H1 (cell line): ENCODE measurements at regions not wholly inside any gene's neighbourhood (a gene's known extent, or its start where the extent isn't known, plus 50 kb on each side); places are given as distances from the start of the nearest gene placed in this dataset.
A peak's percentile ranks its signal among the peaks of the same experiment; 100 is the strongest.

Source experiments
- CTCF ChIA-PET: fragments of 300-600 bp; sonication (Branson Sonifier 250); formaldehyde crosslinking; loops from one replicate; lab custom pipeline; 2021; ENCODE audit not compliant: partially characterized antibody; lab: Charles Lee
- POLR2A ChIA-PET: fragments of 300-600 bp; sonication (Branson Sonifier 250); formaldehyde crosslinking; loops from one replicate; lab custom pipeline; 2021; ENCODE audit warnings: inconsistent platforms; ENCODE audit not compliant: partially characterized antibody; lab: Charles Lee
- DNase-seq, 2 experiments: peaks; one replicate each; pipeline versions ENCODE4 v3.0.0 to v3.0.0-alpha.2; 2010 to 2022; ENCODE audit warnings: low spot score in 2 of 2, low read depth in 1 of 2, mixed read lengths in 1 of 2
- FAIRE-seq: peaks from 2 replicates; lab custom pipeline; 2011; peaks lifted over from hg19 to GRCh38; lab: Jason Lieb, UNC
- H2AFZ ChIP-seq: 2 replicates; pipeline ENCODE4 v1.8.1; 2012; ENCODE audit warnings: low read length, inconsistent platforms
- H2AK5ac ChIP-seq: 2 replicates; pipeline ENCODE4 v1.6.1; 2013; ENCODE audit warnings: low read depth, low read length
- H2BK120ac ChIP-seq: replicated peaks from 2 replicates; pipeline ENCODE3; 2013; ENCODE audit warnings: low read depth, low read length, inconsistent platforms
- H2BK12ac ChIP-seq: 2 replicates; pipeline ENCODE4 v1.6.1; 2013; ENCODE audit warnings: low read depth, low read length
- H2BK15ac ChIP-seq: 2 replicates; pipeline ENCODE4 v1.6.1; 2013; ENCODE audit warnings: low read length
- H2BK20ac ChIP-seq: 2 replicates; pipeline ENCODE4 v1.6.1; 2013; ENCODE audit warnings: low read length
- H2BK5ac ChIP-seq: 2 replicates; pipeline ENCODE4 v1.6.1; 2013; ENCODE audit warnings: low read depth, low read length
- H3K14ac ChIP-seq: 2 replicates; pipeline ENCODE4 v1.6.1; 2013; ENCODE audit warnings: inconsistent platforms; ENCODE audit not compliant: insufficient read length
- H3K18ac ChIP-seq: 2 replicates; pipeline ENCODE4 v1.6.1; 2013; ENCODE audit warnings: low read length; ENCODE audit errors: extremely low read depth
- H3K23ac ChIP-seq: 2 replicates; pipeline ENCODE4 v1.6.1; 2013; ENCODE audit warnings: inconsistent platforms; ENCODE audit not compliant: insufficient read length
- H3K23me2 ChIP-seq: 2 replicates; pipeline ENCODE4 v1.6.1; 2013; ENCODE audit warnings: low read depth, low read length
- H3K27ac ChIP-seq: 2 replicates; pipeline ENCODE4 v1.6.1; 2011; ENCODE audit warnings: low read depth, low read length, inconsistent platforms
- H3K27me3 ChIP-seq, 4 experiments: replicated peaks in 1 of 4; 1 replicate in 1 of 4; 2 replicates in 3 of 4; pipeline versions ENCODE4 v1.6.1 to v1.8.1; 2011 to 2013; ENCODE audit warnings: low read length in 3 of 4, mild to moderate bottlenecking in 3 of 4, inconsistent platforms in 2 of 4, mixed read lengths in 2 of 4, moderate library complexity in 1 of 4; ENCODE audit not compliant: control insufficient read depth in 3 of 4, insufficient read depth in 3 of 4; ENCODE audit errors: extremely low read depth in 1 of 4
- H3K36me3 ChIP-seq, 4 experiments: 2 replicates each; pipeline versions ENCODE4 v1.6.1 to v1.8.1; 2011 to 2013; ENCODE audit warnings: mild to moderate bottlenecking in 4 of 4, low read length in 3 of 4, moderate library complexity in 2 of 4, control low read depth in 1 of 4, inconsistent platforms in 1 of 4; ENCODE audit not compliant: insufficient read depth in 4 of 4, control insufficient read depth in 2 of 4
- H3K4ac ChIP-seq: replicated peaks from 2 replicates; pipeline ENCODE3; 2013; ENCODE audit warnings: low read length, low read depth, mixed read lengths, inconsistent platforms; ENCODE audit not compliant: insufficient read length
- H3K4me1 ChIP-seq, 4 experiments: replicated peaks in 1 of 4; 1 replicate in 1 of 4; 2 replicates in 3 of 4; pipeline versions ENCODE4 v1.6.1 to v1.8.1; 2011 to 2013; ENCODE audit warnings: low read length in 3 of 4, inconsistent platforms in 2 of 4, mixed read lengths in 1 of 4; ENCODE audit not compliant: insufficient read depth in 4 of 4, control insufficient read depth in 3 of 4
- H3K4me2 ChIP-seq, 2 experiments: 2 replicates each; pipeline versions ENCODE4 v1.6.1 to v1.8.1; 2011 to 2013; ENCODE audit warnings: low read depth in 2 of 2, low read length in 2 of 2, control low read depth in 1 of 2, inconsistent platforms in 1 of 2, mild to moderate bottlenecking in 1 of 2; ENCODE audit not compliant: insufficient read depth in 1 of 2
- H3K4me3 ChIP-seq, 4 experiments: fragments of 200-600, 300-600 bp in 1 of 4; sonication (generic), shearing (Covaris generic), sonication (Bioruptor Twin) in 1 of 4; 2 replicates each; pipeline versions ENCODE4 v1.5.1 to v1.8.1; 2011 to 2016; ENCODE audit warnings: low read length in 4 of 4, low read depth in 3 of 4, control low read depth in 2 of 4, inconsistent platforms in 2 of 4, mild to moderate bottlenecking in 2 of 4, mixed read lengths in 1 of 4, moderate library complexity in 1 of 4; ENCODE audit not compliant: insufficient read depth in 2 of 4; ENCODE audit errors: extremely low read depth in 1 of 4
- H3K56ac ChIP-seq: replicated peaks from 2 replicates; pipeline ENCODE3; 2013; ENCODE audit warnings: low read depth, mild to moderate bottlenecking, mixed read lengths, low read length, inconsistent platforms; ENCODE audit not compliant: insufficient read length
- H3K79me1 ChIP-seq: 2 replicates; pipeline ENCODE4 v1.6.1; 2013; ENCODE audit warnings: low read depth, low read length, control low read depth
- H3K79me2 ChIP-seq, 2 experiments: 2 replicates each; pipeline versions ENCODE4 v1.6.1 to v1.8.1; 2012 to 2013; ENCODE audit warnings: low read length in 2 of 2, mild to moderate bottlenecking in 2 of 2, inconsistent platforms in 1 of 2; ENCODE audit not compliant: insufficient read depth in 2 of 2, control insufficient read depth in 1 of 2
- H3K9ac ChIP-seq, 4 experiments: replicated peaks in 1 of 4; 1 replicate in 1 of 4; 2 replicates in 3 of 4; pipeline versions ENCODE4 v1.6.1 to v1.8.1; 2011 to 2013; ENCODE audit warnings: low read depth in 3 of 4, low read length in 3 of 4, control low read depth in 2 of 4, mild to moderate bottlenecking in 2 of 4, moderate library complexity in 2 of 4, inconsistent platforms in 1 of 4; ENCODE audit errors: extremely low read depth in 1 of 4
- H3K9me3 ChIP-seq, 2 experiments: 2 replicates each; pipeline versions ENCODE4 v1.6.1 to v1.8.1; 2012 to 2013; ENCODE audit warnings: mild to moderate bottlenecking in 2 of 2, moderate library complexity in 2 of 2, control low read depth in 1 of 2, inconsistent platforms in 1 of 2, low read depth in 1 of 2, low read length in 1 of 2, mixed read lengths in 1 of 2; ENCODE audit not compliant: insufficient read depth in 2 of 2
- H4K20me1 ChIP-seq, 2 experiments: replicated peaks in 1 of 2; 2 replicates each; pipeline versions ENCODE3 to v1.8.1; 2011 to 2013; ENCODE audit warnings: inconsistent platforms in 2 of 2, low read length in 2 of 2, mild to moderate bottlenecking in 1 of 2; ENCODE audit not compliant: insufficient read depth in 2 of 2, control insufficient read depth in 1 of 2
- H4K5ac ChIP-seq: 2 replicates; pipeline ENCODE4 v1.6.1; 2013; ENCODE audit warnings: low read length, low read depth, mixed read lengths, inconsistent platforms; ENCODE audit not compliant: insufficient read length
- H4K8ac ChIP-seq: 2 replicates; pipeline ENCODE4 v1.8.0; 2013; ENCODE audit warnings: mild to moderate bottlenecking, moderate library complexity, low read length, inconsistent platforms; ENCODE audit not compliant: insufficient read depth; ENCODE audit errors: extremely low read depth
- H4K91ac ChIP-seq: replicated peaks from 2 replicates; pipeline ENCODE3; 2013; ENCODE audit warnings: low read length, mixed read lengths, inconsistent platforms; ENCODE audit not compliant: insufficient read length
- EZH2 ChIP-seq: fragments of 200-600 bp; sonication (generic); IDR thresholded peaks from 2 replicates; pipeline ENCODE4 v1.7.1; 2012; ENCODE audit warnings: low read depth, mild to moderate bottlenecking, moderate library complexity, low read length, inconsistent platforms; ENCODE audit not compliant: severe bottlenecking
- FOSL1 ChIP-seq: IDR thresholded peaks from 2 replicates; pipeline ENCODE4 v1.6.1; 2011; ENCODE audit warnings: mild to moderate bottlenecking, low read depth, low read length, moderate library complexity; ENCODE audit not compliant: insufficient read depth
- HDAC2 ChIP-seq, 2 experiments: fragments of 300-600 bp in 1 of 2; sonication (generic) in 1 of 2; IDR thresholded peaks; 2 replicates each; pipeline ENCODE4 v1.6.1; 2011 to 2012; ENCODE audit warnings: low read depth in 2 of 2, low read length in 2 of 2, mild to moderate bottlenecking in 2 of 2, moderate library complexity in 2 of 2, borderline replicate concordance in 1 of 2, inconsistent platforms in 1 of 2
- POU5F1 ChIP-seq: IDR thresholded peaks from 2 replicates; pipeline ENCODE4 v1.6.1; 2011; ENCODE audit warnings: low read depth, mild to moderate bottlenecking, low read length, moderate library complexity
- RAD21 ChIP-seq, 2 experiments: IDR thresholded peaks in 1 of 2; conservative IDR thresholded peaks in 1 of 2; 2 replicates each; pipeline ENCODE4 v1.6.1; 2011; ENCODE audit warnings: low read depth in 2 of 2, low read length in 2 of 2, improper control_type of control experiment in 1 of 2, inconsistent platforms in 1 of 2, mild to moderate bottlenecking in 1 of 2, moderate library complexity in 1 of 2
- RBBP5 ChIP-seq: IDR thresholded peaks from 2 replicates; pipeline ENCODE4 v1.7.1; 2012; ENCODE audit warnings: low read depth, mild to moderate bottlenecking, inconsistent platforms, low read length, moderate library complexity, borderline replicate concordance
- SIN3A ChIP-seq, 2 experiments: IDR thresholded peaks in 1 of 2; conservative IDR thresholded peaks in 1 of 2; 2 replicates each; pipeline ENCODE4 v1.6.1; 2011 to 2012; ENCODE audit warnings: low read length in 2 of 2, improper control_type of control experiment in 1 of 2, low read depth in 1 of 2, mild to moderate bottlenecking in 1 of 2
- SP4 ChIP-seq: IDR thresholded peaks from 2 replicates; pipeline ENCODE4 v1.6.1; 2012; ENCODE audit warnings: low read length, inconsistent platforms
- USF2 ChIP-seq: IDR thresholded peaks from 2 replicates; pipeline ENCODE4 v1.6.1; 2011; ENCODE audit warnings: low read length, improper control_type of control experiment
- YY1 ChIP-seq: IDR thresholded peaks from 2 replicates; pipeline ENCODE4 v1.6.1; 2011; ENCODE audit warnings: low read depth, mild to moderate bottlenecking, low read length
- WGBS, 2 experiments: shearing (Covaris generic) in 1 of 2; methylation state at CpG; one replicate each; pipeline versions ENCODE4 v1.1.6 to v1.1.7; 2013 to 2015; ENCODE audit warnings: low lambda C conversion rate in 2 of 2, mixed read lengths in 2 of 2, inconsistent platforms in 1 of 2, low coverage in 1 of 2, missing lambda C conversion rate in 1 of 2; ENCODE audit not compliant: insufficient replicate concordance in 2 of 2, insufficient coverage in 1 of 2, insufficient read length in 1 of 2; ENCODE audit errors: extremely low coverage in 1 of 2, missing lambda C conversion rate in 1 of 2; 5-methylcytosine and 5-hydroxymethylcytosine counted together

- 96% methylated on average over 2 of the region's 2 CpGs; no CpG with 5 or more reads in 1 of the 2 experiments for WGBS, 2 experiments
- CTCF ChIA-PET, result interaction anchor here (0.6 to 1.2 kb wide), 5 partner anchors 8 to 89 kb away, joined by 3 to 4 read pairs (median 4); no protein-coding TSS in a partner anchor
- TF ChIP-seq SP4 (no peak), SIN3A (conservative IDR thresholded peaks at IDR 0.05 in 1 of 2, IDR thresholded peaks at IDR 0.05 in 1 of 2; ENCODE audit: low read depth in 1 of 2, low read length in 2 of 2) (no peak), RAD21 (IDR thresholded peaks at IDR 0.05 in 1 of 2, conservative IDR thresholded peaks at IDR 0.05 in 1 of 2; ENCODE audit: low read depth in 2 of 2, low read length in 2 of 2) (peak; percentile 34 to 37; a peak in 3 of 4 replicates), RBBP5 (no peak), POU5F1 (no peak), EZH2 (no peak), HDAC2 (IDR thresholded peaks at IDR 0.05; ENCODE audit: borderline replicate concordance in 1 of 2, low read depth in 2 of 2, low read length in 2 of 2) (no peak), USF2 (no peak), YY1 (no peak), FOSL1 (no peak)
Observed at GRCh38 chr4:155077452-155078229, 130.8 kb upstream of the NPY2R start.

More at GRCh38 chr4:155077452-155078229, 130.8 kb upstream of the NPY2R start:
- Histone ChIP-seq H3K23ac (no peak overlapping the region), H3K36me3 (no peaks in the 10 kb centered on the region), H2AK5ac (no peak overlapping the region), H2BK120ac (no peak overlapping the region), H3K4me2 (0 out of 4 replicates have a peak overlapping the region, but pooled peaks of 1 of the 2 experiments have one; percentile 19), H3K23me2 (no peaks in the 10 kb centered on the region), H3K9ac (no peak overlapping the region), H3K18ac (no peak overlapping the region), H3K14ac (no peak overlapping the region), H2AFZ (peak overlapping the region; percentile 83), H3K4me3 (no peak overlapping the region), H3K79me2 (no peaks in the 10 kb centered on the region), H3K79me1 (no peaks in the 10 kb centered on the region), H2BK5ac (no peak overlapping the region), H3K4ac (no peak overlapping the region), H2BK12ac (no peak overlapping the region), H3K56ac (no peak overlapping the region), H3K9me3 (no peaks in the 10 kb centered on the region), H4K5ac (no peak overlapping the region), H2BK20ac (no peak overlapping the region), H3K27ac (no peak overlapping the region), H4K20me1 (no peaks in the 10 kb centered on the region), H3K27me3 (no peaks in the 10 kb centered on the region), H4K91ac (no peak overlapping the region), H4K8ac (no peak overlapping the region), H2BK15ac (no peak overlapping the region), H3K4me1 (no peaks in the 10 kb centered on the region)
- POLR2A ChIA-PET, result no interaction called here
- DNase-seq (peak; percentile 25 to 44), FAIRE-seq (peak; percentile 36)
